GM21737 (cell line): ENCODE measurements at regions not wholly inside any gene's neighbourhood (a gene's known extent, or its start where the extent isn't known, plus 50 kb on each side); places are given as distances from the start of the nearest gene placed in this dataset.
"Not testable (repeated sequence)": the region's sequence is repeated elsewhere in the genome, so short reads cannot be mapped to it uniquely, and the experiment has no call there.

ENCODE experiments used
- ATAC-seq: cut with Tn5 transposase; IDR thresholded peaks from one replicate; pipeline ENCODE4 v1.9.1; 2021; ENCODE audit warnings: mild to moderate bottlenecking, moderate library complexity; ENCODE audit not compliant: unreplicated experiment

DNA sequence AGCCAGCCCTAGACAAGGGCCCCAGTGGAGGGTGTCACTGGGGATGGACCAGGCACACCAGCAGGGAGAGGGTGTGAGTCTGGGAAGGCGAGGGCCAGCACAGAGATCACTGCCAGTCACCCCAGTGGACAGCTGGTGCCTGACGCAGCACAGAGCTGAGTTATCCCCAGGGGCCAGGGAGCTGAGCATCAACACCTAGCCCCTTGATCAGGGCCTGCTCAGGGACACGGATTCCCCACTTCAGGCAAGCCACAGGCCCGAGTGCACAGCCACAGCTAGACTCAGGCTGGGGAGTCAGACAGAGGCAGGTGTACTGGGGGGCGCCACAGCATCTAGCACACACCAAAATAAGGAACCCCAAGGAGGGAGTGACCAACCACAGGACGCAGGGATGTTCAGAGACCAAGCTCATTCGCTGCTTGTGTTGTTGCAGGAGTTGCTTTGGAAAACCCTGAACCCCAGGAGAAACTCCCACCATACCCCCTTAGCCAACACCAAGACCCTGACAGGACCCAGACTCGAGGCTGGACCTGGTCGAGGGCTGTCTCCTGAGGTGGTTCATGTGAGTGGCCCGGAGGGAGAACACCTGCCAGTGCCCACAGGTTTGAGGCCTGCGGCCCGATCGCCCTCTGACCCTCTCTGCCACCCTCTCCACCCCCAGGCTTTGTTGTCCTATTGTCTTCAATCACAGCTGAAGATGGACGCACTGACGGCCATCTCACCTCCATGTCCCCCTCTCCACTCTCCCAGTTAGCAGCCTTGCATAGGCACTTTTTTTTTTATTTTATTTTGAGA lies 146.8 kb downstream of the TPRA1 start:
- no peak for ATAC-seq

DNA sequence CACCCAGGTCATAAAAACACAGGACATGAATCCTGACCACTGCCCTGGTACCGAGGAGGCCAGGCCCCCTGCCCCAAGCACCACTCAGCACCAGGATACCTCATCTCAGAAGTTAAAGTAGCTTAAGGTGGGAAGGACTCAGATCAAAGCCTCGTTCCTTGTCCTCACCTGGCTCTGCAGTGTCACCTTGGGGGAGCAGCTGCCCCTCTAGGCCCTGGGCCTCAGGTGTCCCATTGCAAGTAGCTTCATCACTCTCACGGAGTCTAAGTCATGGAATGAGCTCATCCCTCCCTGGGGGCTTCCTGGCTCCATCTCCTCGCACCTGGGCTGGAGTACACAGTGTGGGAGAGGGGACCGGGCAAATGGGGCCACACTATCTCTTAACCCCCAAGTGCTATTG lies 148.0 kb downstream of the TPRA1 start:
- ATAC-seq: no peak

- no peak for ATAC-seq
Measured at GRCh38 chr3:127441764-127442163, 148.8 kb downstream of the TPRA1 start.

DNA sequence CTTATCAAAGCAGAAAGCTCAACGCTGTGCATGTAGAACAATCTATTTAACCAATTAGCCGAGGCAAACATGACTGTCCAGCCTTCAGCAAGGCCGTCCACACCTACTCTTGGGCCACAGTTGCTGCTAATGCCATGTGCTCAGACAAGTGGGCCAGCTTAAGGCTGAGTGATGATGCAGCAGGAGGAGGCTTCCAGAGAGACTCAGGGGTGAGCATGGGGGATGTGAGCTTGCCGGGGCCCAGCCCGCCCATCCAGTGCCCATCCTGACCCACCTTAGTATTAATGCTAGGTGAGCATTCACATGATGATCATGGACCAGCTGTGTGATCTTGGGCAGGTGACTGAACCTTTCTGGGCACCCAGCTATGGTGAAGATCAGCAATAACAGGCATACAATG lies 150.1 kb downstream of the TPRA1 start:
- ATAC-seq: no peak

DNA sequence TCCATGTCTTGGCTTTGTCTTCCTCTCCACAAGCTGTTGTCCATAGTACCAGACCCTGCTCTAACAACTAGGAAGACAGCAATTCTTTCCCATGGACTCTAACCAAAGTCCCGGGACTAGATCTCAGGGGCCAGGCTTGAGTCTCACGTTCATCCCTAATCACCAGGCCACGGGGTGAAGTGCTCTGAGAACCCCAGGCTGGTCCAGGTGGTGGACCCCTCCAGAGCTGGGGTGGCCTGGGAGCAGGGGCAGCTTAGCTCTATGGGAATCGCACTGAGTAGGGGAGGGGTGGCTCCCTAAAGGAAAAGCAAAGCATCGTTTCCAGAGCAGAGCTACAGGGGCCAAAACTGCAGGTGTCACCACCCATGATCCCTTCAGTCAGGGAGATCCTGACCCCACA lies 150.9 kb downstream of the TPRA1 start:
- ATAC-seq: no peak

GRCh38 chr3:127438951-127439350 lies 151.1 kb upstream of the PRR20G start:
- no peak for ATAC-seq

GRCh38 chr3:127438371-127438770 lies 150.5 kb upstream of the PRR20G start:
- no peak for ATAC-seq

DNA sequence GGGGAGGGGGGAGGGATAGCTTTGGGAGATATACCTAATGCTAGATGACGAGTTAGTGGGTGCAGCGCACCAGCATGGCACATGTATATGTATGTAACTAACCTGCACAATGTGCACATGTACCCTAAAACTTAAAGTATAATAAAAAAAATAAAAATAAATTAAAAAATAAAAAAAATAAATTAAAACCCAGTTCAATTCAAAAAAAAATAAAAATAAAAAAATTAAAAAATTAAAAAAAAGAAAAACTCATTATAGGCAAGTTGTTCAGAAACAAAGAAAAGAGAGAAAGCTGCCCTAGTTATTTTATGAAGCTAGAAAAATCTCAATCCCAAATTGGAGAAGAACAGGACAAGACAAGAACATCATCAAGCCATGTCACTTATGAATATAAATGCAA lies 147.5 kb upstream of the PRR20G start:
- not testable (repeated sequence) for ATAC-seq

- no peak for ATAC-seq
Measured at GRCh38 chr3:127431066-127431465, 143.2 kb upstream of the PRR20G start.

DNA sequence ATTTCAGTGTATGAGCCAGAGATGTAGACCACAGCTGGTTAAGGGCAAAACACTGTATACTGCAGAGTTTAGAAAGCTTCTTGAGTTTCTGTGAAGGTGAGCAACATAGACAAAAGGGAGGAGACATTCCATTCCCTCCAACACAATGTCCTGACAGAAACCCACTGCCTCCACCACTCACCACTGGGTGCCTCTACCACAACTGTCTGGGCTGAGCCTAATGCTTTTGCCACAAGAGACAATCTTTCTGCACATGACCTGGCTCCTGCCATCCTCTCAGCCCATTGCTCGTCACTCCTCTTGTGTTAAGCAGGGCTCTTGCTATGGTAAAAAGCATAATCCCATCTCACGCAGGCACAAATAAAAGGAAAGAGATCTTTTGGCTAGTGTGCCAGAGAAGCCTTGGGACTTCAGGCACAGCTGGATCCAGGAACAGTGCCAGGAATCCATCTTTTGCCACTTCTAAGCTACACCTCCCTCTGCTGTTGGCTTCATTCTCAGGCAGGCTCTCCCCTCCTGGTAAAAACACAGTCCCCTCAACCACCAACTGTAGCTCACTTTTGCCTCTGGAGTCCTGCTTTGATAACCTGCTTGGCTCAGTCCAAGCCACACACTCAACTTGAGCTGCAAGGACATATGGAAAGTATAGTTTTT lies 140.6 kb upstream of the PRR20G start:
- no peak for ATAC-seq

GRCh38 chr3:127427666-127428065 lies 139.8 kb upstream of the PRR20G start:
- no peak for ATAC-seq

- ATAC-seq: no peak
Measured at GRCh38 chr3:127427156-127427555, 139.3 kb upstream of the PRR20G start.

GRCh38 chr3:127426444-127427153 lies 138.8 kb upstream of the PRR20G start:
- no peak for ATAC-seq

GRCh38 chr3:127425505-127426443 lies 137.9 kb upstream of the PRR20G start:
- ATAC-seq: no peak

DNA sequence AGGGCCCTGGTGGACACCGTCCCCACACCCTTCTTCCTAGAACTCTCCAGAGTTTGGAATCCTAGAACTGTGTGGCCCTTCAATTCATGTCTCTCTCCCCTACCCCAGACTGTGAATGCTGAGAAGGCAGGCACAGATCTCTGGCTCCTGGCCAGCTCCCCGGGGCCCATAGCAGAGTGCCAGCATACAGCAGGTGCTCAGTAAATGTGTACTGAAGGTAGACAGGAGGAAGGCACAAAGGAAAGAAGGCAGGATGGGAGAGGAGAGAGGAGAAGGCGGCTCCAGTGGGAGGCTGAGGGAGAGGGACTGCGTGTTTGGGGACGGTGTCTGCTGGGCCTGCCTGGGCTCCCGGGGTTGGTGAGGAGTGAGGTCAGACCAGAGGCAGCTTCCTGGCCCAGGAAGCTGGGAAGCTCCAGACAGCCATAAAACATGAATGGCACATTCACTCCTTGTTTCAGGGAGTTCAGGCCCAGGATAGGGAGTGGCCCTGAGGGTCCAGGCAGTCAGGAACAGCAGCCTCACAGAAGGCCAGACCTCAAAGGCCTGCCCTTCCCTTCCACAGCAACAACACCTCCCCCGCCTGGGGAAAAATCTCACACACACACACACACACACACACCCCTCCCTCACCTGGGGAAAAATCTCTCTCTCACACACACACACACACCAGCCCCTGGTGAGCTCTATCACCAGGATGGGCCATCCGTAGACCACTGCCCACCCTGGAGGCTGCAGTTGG lies 137.1 kb upstream of the PRR20G start:
- no peak for ATAC-seq

DNA sequence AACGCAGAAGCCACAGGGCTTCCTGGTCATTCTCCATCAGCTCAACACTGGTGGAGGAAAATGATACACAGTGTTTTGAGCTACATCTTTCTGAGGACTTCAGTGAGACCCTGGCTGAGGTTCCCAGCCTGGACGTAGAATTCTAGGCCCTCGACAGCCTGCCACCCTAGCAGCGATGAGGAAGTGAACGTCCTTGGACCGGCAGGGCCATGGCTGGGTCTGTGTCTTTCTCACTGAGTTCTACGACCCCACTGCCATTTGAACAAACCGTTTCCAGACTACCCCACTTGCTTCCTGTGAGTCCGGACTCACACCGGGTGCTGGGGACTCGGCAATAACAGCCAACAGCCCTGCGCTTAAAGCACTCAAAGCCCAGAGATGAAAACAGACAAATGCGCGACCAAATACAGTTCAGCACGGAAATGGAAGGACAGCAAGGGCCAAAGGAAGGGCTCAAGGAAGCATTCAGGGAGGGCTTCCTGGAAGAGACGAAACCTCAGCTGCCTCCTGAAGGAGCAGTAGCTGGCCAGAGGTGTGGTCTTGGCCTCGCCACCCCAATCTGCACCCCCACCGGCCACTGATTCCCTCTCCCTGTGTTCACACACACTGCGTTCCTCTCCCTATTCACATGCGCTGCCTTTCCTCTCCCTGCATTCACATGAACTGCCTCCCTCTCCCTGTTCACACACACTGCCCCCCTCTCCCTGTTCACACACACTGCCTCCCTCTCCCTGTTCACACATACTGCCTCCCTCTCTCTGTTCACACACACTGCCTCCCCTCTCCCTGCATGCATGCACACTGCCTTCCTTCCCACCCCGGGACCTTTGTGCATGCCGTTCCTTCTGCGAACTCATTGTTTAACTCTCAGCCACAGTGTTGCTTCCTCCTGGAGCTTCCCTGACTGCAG lies 136.3 kb upstream of the PRR20G start:
- no peak for ATAC-seq

DNA sequence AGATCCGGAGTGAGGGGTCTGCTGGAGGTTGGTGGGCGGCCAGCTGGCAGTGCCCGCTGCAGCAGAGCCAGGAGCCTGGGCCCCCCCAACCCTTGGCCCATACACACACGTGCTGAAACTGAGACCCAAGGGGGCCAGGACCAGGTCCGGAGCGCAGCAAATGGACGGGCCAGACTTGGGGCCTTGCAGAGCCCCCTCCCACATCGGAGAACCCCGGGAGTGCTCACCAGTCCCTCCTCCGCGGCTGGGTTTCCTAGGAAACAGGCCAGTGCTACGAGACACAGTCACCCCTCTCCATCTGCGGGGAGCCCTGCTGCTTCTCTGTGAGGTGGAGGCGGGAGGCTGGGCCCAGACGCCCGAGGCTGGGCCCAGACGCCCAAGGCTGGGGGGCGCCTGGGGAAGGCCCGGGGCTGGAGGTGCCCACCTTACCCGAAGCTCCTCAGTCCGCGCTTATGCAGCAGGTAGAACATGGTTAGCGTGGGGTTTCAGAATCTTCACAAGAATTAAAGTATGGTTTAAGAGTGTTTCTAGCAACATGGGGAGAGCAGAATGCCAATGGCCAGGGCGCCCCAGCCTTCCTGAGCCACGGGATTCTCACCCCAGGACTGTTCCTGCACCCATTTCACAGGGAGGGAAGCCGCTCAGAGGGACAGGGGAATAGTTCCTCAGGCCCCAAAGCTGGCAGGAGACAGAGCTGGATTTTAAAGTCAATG lies 135.0 kb upstream of the PRR20G start:
- ATAC-seq: no peak

DNA sequence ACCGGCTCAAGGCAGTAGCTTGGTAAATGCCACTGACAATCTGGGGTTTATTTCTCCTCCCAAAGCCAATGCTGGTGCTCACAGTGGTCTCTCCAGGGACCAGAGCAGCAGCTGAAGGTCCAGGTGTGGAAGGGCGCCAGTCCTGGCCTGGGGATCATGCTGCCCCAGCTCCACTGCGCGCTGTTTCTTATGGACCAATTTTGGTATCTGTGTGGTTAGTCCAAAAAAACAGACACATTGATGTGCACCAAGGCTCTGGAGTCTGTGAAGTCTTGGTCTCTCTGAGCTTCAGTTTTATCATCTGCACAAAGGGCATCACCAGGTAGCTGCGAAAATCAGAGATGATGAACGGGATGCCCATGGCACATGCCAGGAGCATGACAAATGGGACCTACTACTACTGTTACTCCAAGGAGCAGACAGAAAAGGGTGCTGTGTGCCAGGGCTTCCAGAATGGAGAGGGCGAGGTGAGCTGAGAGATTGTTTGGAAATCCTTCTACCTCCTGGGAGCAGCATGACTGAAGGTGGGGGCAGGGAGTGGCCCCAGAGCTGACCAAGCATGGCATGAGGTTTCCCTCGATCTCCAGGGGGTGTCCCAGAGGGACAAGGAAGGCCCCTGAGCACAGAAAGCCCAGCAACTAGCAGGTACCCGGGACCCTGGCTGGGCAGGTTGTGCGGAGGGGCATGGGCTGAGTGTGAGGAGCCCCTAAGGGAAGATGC lies 134.3 kb upstream of the PRR20G start:
- ATAC-seq: no peak
